ENCODE measurements at regions not wholly inside any gene's neighbourhood (a gene's known extent, or its start where the extent isn't known, plus 50 kb on each side); places are given as distances from the start of the nearest gene placed in this dataset.

- Histone ChIP-seq H3K9me3 (ENCODE audit: control insufficient read depth, insufficient read depth, low read depth, low read length) (no peaks in the 10 kb centered on the region), H3K27ac (ENCODE audit: low read length) (peak overlapping the region; percentile 4; the same call in 1 of the 2 replicates), H3K4me3 (ENCODE audit: low read depth in 2 of 2, low read length in 2 of 2) (no peak overlapping the region), H3K27me3 (ENCODE audit: control insufficient read depth, insufficient read depth, low read length) (no peaks in the 10 kb centered on the region), H3K4me1 (ENCODE audit: control insufficient read depth, insufficient read depth, low read length) (no peaks in the 10 kb centered on the region), H3K36me3 (ENCODE audit: control insufficient read depth, insufficient read depth, low read length) (no peaks in the 10 kb centered on the region)
- ChIA-PET CTCF (interaction anchor here (0.7 kb wide), 1 partner anchor 17 kb away, joined by 3 read pairs; no protein-coding TSS in a partner anchor), POLR2A (no interaction called here)
- TF ChIP-seq POLR2AphosphoS5 (IDR thresholded peaks at IDR 0.05; ENCODE audit: low read depth, low read length) (no peak), SIN3A (IDR thresholded peaks at IDR 0.05; ENCODE audit: borderline replicate concordance, insufficient read depth, low read depth, low read length) (no peak), CTCF (IDR thresholded peaks at IDR 0.05) (no peak), REST (IDR thresholded peaks at IDR 0.05; ENCODE audit: insufficient read depth in 1 of 2, low read depth in 2 of 2, low read length in 1 of 2) (no peak), TCF7L2 (IDR thresholded peaks at IDR 0.05; ENCODE audit: low read depth, low read length) (no peak)
- in situ Hi-C loops (cut with HindIII; ENCODE audit: low pct_unique_long_range_greater_than_20kb, low sequenced_read_pairs), result no loop called here
- DNase-seq (ENCODE audit: low read depth, low spot score) (no peak), ATAC-seq (no peak)
- BruUV-seq (replicated peaks), result no TSS peak
- intact Hi-C loops (cut with micrococcal nuclease; ENCODE audit: unreplicated experiment), result no loop called here
These were observed 470.4 kb upstream of the EPHA7 start for GRCh38 chr6:93889713-93890112.

- Histone ChIP-seq H3K4me3 (ENCODE audit: low read depth in 2 of 2, low read length in 2 of 2) (no peak overlapping the region), H3K9me3 (ENCODE audit: control insufficient read depth, insufficient read depth, low read depth, low read length) (no peaks in the 10 kb centered on the region; the same call in 1 of the 2 replicates), H3K36me3 (ENCODE audit: control insufficient read depth, insufficient read depth, low read length) (no peaks in the 10 kb centered on the region), H3K27me3 (ENCODE audit: control insufficient read depth, insufficient read depth, low read length) (no peaks in the 10 kb centered on the region), H3K4me1 (ENCODE audit: control insufficient read depth, insufficient read depth, low read length) (no peaks in the 10 kb centered on the region), H3K27ac (ENCODE audit: low read length) (peak overlapping the region; percentile 34; the same call in 1 of the 2 replicates)
- no peak for TF ChIP-seq TCF7L2 (IDR thresholded peaks at IDR 0.05; ENCODE audit: low read depth, low read length)
- TF ChIP-seq REST (IDR thresholded peaks at IDR 0.05; ENCODE audit: insufficient read depth in 1 of 2, low read depth in 2 of 2, low read length in 1 of 2), result no peak
- TF ChIP-seq CTCF (IDR thresholded peaks at IDR 0.05), result no peak
- TF ChIP-seq SIN3A (IDR thresholded peaks at IDR 0.05; ENCODE audit: borderline replicate concordance, insufficient read depth, low read depth, low read length), result no peak
- TF ChIP-seq POLR2AphosphoS5 (IDR thresholded peaks at IDR 0.05; ENCODE audit: low read depth, low read length), result no peak
- POLR2A ChIA-PET, result no interaction called here
- in situ Hi-C loops (cut with HindIII; ENCODE audit: low pct_unique_long_range_greater_than_20kb, low sequenced_read_pairs), result no loop called here
- intact Hi-C loops (cut with micrococcal nuclease; ENCODE audit: unreplicated experiment), result no loop called here
- no peak for ATAC-seq
- CTCF ChIA-PET, result no interaction called here
- no peak for DNase-seq (ENCODE audit: low read depth, low spot score)
- BruUV-seq (replicated peaks), result no TSS peak
These were observed 467.1 kb upstream of the EPHA7 start for GRCh38 chr6:93886416-93886815.
